ENCODE measurements at regions not wholly inside any gene's neighbourhood (a gene's known extent, or its start where the extent isn't known, plus 50 kb on each side); places are given as distances from the start of the nearest gene placed in this dataset.
A peak's percentile ranks its signal among the peaks of the same experiment; 100 is the strongest.

DNA sequence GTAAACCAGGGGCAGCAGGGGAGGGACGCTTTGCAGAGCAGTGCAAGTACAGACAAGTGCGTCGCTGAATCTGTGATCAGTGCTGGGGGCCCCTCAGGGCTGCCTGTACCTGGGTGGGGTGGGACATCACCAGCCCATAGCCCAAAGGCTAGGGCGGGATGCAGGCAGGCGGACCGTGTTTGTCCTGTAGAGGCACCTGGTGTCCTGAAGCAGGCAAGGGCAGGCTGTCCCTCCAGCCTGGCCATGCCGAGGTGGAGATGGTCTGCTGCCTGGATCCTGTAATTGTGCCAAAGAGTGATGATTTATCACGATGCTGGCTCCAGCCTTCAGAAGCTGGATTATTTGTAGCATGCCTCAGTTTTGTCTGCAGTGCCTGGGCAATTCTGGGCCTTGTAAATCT, 137.9 kb upstream of the GSE1 start:
- DNase-seq (ENCODE audit: low spot score): no peak
- H3K36me3 Mint-ChIP-seq (ENCODE audit: low read depth): no peaks in the 10 kb centered on the region
- H3K27ac Mint-ChIP-seq (ENCODE audit: unreplicated experiment): no peak overlapping the region
- no peak overlapping the region for H3K4me3 Mint-ChIP-seq (ENCODE audit: unreplicated experiment)
- TF ChIP-seq, protein P1, sequence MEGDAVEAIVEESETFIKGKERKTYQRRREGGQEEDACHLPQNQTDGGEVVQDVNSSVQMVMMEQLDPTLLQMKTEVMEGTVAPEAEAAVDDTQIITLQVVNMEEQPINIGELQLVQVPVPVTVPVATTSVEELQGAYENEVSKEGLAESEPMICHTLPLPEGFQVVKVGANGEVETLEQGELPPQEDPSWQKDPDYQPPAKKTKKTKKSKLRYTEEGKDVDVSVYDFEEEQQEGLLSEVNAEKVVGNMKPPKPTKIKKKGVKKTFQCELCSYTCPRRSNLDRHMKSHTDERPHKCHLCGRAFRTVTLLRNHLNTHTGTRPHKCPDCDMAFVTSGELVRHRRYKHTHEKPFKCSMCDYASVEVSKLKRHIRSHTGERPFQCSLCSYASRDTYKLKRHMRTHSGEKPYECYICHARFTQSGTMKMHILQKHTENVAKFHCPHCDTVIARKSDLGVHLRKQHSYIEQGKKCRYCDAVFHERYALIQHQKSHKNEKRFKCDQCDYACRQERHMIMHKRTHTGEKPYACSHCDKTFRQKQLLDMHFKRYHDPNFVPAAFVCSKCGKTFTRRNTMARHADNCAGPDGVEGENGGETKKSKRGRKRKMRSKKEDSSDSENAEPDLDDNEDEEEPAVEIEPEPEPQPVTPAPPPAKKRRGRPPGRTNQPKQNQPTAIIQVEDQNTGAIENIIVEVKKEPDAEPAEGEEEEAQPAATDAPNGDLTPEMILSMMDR (IDR thresholded peaks at IDR 0.05): no peak
- peaks cover 9% of the 10 kb centered on the region for H3K4me1 Mint-ChIP-seq (ENCODE audit: low read depth)
- no peaks in the 10 kb centered on the region for H3K27me3 Mint-ChIP-seq (ENCODE audit: low read depth)
- no peaks in the 10 kb centered on the region for H3K9me3 Mint-ChIP-seq (ENCODE audit: low read depth)

DNA sequence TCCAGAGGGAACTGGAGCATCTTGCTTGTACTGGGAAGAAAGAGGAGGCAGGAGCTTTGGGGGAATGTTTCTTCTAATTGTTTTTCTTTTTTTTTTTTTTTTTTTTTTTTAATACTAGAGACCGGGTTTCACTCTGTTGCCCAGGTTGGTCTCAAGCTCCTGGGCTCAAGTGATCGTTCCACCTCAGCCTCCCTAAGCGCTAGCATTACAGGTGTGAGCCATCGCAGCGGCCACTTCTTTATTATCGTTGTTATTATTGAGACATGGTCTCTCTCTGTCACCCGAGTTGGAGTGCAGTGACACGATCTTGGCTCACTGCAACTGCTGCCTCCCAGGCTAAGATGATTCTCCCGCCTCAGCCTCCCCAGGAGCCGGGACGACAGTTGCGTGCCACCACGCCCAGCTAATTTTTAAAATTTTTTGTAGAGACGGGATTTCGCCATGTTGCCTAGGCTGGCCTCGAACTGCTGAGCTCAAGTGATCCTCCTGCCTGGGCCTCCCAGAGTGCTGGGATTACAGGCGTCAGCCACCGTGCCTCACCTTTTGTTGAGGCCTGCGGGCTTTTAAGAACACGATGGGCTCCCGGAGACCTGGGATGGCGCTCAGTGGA, 137.3 kb upstream of the GSE1 start:
- Mint-ChIP-seq H3K9me3 (ENCODE audit: low read depth) (no peaks in the 10 kb centered on the region), H3K27ac (ENCODE audit: unreplicated experiment) (no peak overlapping the region), H3K4me1 (ENCODE audit: low read depth) (peaks cover 14% of the 10 kb centered on the region), H3K36me3 (ENCODE audit: low read depth) (no peaks in the 10 kb centered on the region), H3K4me3 (ENCODE audit: unreplicated experiment) (no peak overlapping the region), H3K27me3 (ENCODE audit: low read depth) (no peaks in the 10 kb centered on the region)
- TF ChIP-seq, protein P1 (IDR thresholded peaks at IDR 0.05): no peak
- DNase-seq (ENCODE audit: low spot score): no peak

GRCh38 chr16:85476389-85476788, 136.7 kb upstream of the GSE1 start:
- H3K27me3 Mint-ChIP-seq (ENCODE audit: low read depth): no peaks in the 10 kb centered on the region
- H3K36me3 Mint-ChIP-seq (ENCODE audit: low read depth): no peaks in the 10 kb centered on the region
- H3K4me3 Mint-ChIP-seq (ENCODE audit: unreplicated experiment): no peak overlapping the region
- TF ChIP-seq, protein P1 (IDR thresholded peaks at IDR 0.05): no peak
- H3K27ac Mint-ChIP-seq (ENCODE audit: unreplicated experiment): no peak overlapping the region
- DNase-seq (ENCODE audit: low spot score): no peak
- no peaks in the 10 kb centered on the region for H3K9me3 Mint-ChIP-seq (ENCODE audit: low read depth)
- H3K4me1 Mint-ChIP-seq (ENCODE audit: low read depth): peaks cover 20% of the 10 kb centered on the region

- TF ChIP-seq, protein P1 (IDR thresholded peaks at IDR 0.05): no peak
- H3K36me3 Mint-ChIP-seq (ENCODE audit: low read depth): no peaks in the 10 kb centered on the region
- no peaks in the 10 kb centered on the region for H3K27me3 Mint-ChIP-seq (ENCODE audit: low read depth)
- no peak overlapping the region for H3K27ac Mint-ChIP-seq (ENCODE audit: unreplicated experiment)
- no peaks in the 10 kb centered on the region for H3K9me3 Mint-ChIP-seq (ENCODE audit: low read depth)
- no peak for DNase-seq (ENCODE audit: low spot score)
- peaks cover 14% of the 10 kb centered on the region for H3K4me1 Mint-ChIP-seq (ENCODE audit: low read depth)
- H3K4me3 Mint-ChIP-seq (ENCODE audit: unreplicated experiment): no peak overlapping the region
Measured at GRCh38 chr16:85477801-85478363, 135.2 kb upstream of the GSE1 start.

DNA sequence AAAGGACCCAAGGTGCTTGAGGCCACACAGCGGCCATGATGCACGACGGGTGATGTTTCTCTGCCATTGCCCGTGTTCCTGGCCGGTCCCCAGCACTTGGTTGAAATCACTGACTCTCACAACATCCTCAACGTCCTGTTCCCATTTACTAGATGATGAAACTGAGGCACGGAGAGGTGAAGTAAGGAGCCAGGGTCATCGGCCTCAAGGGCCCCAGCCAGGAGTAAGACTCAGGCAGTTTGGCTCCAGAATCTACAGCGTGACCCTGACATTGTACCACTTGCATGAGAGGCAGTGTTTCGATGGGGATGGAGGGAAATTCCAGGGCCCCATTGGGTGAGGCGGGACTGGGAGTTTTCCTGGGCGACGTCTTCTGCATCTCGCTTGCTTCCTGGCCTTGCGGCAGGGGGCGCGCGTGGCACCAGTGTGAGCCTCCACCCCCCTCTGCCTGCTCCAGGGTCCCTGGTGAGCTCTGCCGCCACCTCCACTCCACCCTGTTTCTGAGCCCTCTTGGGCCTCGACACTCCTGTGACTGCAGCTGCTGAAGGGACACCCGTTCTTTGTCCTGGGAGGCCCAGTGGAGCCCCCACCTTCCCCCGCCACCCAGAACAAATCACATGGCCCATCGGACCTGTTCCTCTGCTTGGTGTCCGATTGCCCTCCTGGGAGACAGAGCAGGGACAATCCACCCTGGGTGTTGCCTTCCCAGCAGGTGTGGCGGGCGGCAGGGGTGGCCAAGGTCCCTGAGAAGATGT, 133.0 kb upstream of the GSE1 start:
- H3K4me1 Mint-ChIP-seq (ENCODE audit: low read depth): peaks cover 12% of the 10 kb centered on the region
- H3K9me3 Mint-ChIP-seq (ENCODE audit: low read depth): no peaks in the 10 kb centered on the region
- TF ChIP-seq, protein P1 (IDR thresholded peaks at IDR 0.05): peak; percentile 68
- no peak overlapping the region for H3K27ac Mint-ChIP-seq (ENCODE audit: unreplicated experiment)
- no peaks in the 10 kb centered on the region for H3K27me3 Mint-ChIP-seq (ENCODE audit: low read depth)
- no peak for DNase-seq (ENCODE audit: low spot score)
- no peaks in the 10 kb centered on the region for H3K36me3 Mint-ChIP-seq (ENCODE audit: low read depth)
- H3K4me3 Mint-ChIP-seq (ENCODE audit: unreplicated experiment): no peak overlapping the region

Measured in chondrocyte (in vitro differentiated cells).